Trophoblast cell (in vitro differentiated cells and primary cell): ENCODE measurements at regions not wholly inside any gene's neighbourhood (a gene's known extent, or its start where the extent isn't known, plus 50 kb on each side); places are given as distances from the start of the nearest gene placed in this dataset.

Source experiments
- DNase-seq, 2 donors: peaks; one replicate each; pipeline ENCODE4 v3.0.0-alpha.2; 2016
- H2AFZ ChIP-seq: 2 replicates; pipeline ENCODE4 v1.6.1; 2013; ENCODE audit warnings: low read length, moderate library complexity, mild to moderate bottlenecking; ENCODE audit not compliant: insufficient read depth, poor library complexity
- H2AK5ac ChIP-seq: 2 replicates; pipeline ENCODE4 v1.6.1; 2013; ENCODE audit warnings: mild to moderate bottlenecking, low read length
- H2BK120ac ChIP-seq: 2 replicates; pipeline ENCODE4 v1.6.1; 2013; ENCODE audit warnings: low read length, mild to moderate bottlenecking, moderate library complexity; ENCODE audit not compliant: insufficient read depth, poor library complexity
- H2BK12ac ChIP-seq: 2 replicates; pipeline ENCODE4 v1.6.1; 2013; ENCODE audit warnings: mild to moderate bottlenecking, low read length, moderate library complexity
- H2BK5ac ChIP-seq: 2 replicates; pipeline ENCODE4 v1.6.1; 2013; ENCODE audit warnings: low read length, low read depth, moderate library complexity, mild to moderate bottlenecking; ENCODE audit not compliant: poor library complexity
- H3K14ac ChIP-seq: 2 replicates; pipeline ENCODE4 v1.6.1; 2013; ENCODE audit warnings: mild to moderate bottlenecking, low read length
- H3K18ac ChIP-seq: 2 replicates; pipeline ENCODE4 v1.6.1; 2013; ENCODE audit warnings: mild to moderate bottlenecking, low read length
- H3K23ac ChIP-seq: 2 replicates; pipeline ENCODE4 v1.6.1; 2013; ENCODE audit warnings: low read length
- H3K27ac ChIP-seq: 2 replicates; pipeline ENCODE4 v1.5.1; 2013; ENCODE audit warnings: low read depth, mild to moderate bottlenecking, inconsistent platforms, low read length, moderate library complexity
- H3K27me3 ChIP-seq: 2 replicates; pipeline ENCODE4 v1.6.1; 2013; ENCODE audit warnings: inconsistent platforms, mild to moderate bottlenecking, low read length, moderate library complexity; ENCODE audit not compliant: insufficient read depth
- H3K36me3 ChIP-seq, 2 experiments: 1 replicate in 1 of 2; 2 replicates in 1 of 2; pipeline ENCODE4 v1.6.1; 2013; ENCODE audit warnings: low read length in 2 of 2, mild to moderate bottlenecking in 2 of 2, moderate library complexity in 1 of 2; ENCODE audit not compliant: insufficient read depth in 2 of 2, control insufficient read depth in 1 of 2
- H3K4ac ChIP-seq: 2 replicates; pipeline ENCODE4 v1.6.1; 2013; ENCODE audit warnings: low read depth, mild to moderate bottlenecking, low read length, moderate library complexity
- H3K4me1 ChIP-seq, 2 experiments: 1 replicate in 1 of 2; 2 replicates in 1 of 2; pipeline ENCODE4 v1.6.1; 2013; ENCODE audit warnings: low read length in 2 of 2, mild to moderate bottlenecking in 2 of 2, moderate library complexity in 1 of 2; ENCODE audit not compliant: insufficient read depth in 2 of 2, control insufficient read depth in 1 of 2
- H3K4me2 ChIP-seq: 2 replicates; pipeline ENCODE4 v1.6.1; 2013; ENCODE audit warnings: inconsistent platforms, mild to moderate bottlenecking, low read length, moderate library complexity
- H3K4me3 ChIP-seq: 2 replicates; pipeline ENCODE4 v1.5.1; 2013; ENCODE audit warnings: mild to moderate bottlenecking, low read depth, low read length, inconsistent platforms
- H3K79me1 ChIP-seq: one replicate; pipeline ENCODE4 v1.6.1; 2013; ENCODE audit warnings: low read length
- H3K79me2 ChIP-seq: 2 replicates; pipeline ENCODE4 v1.6.1; 2013; ENCODE audit warnings: low read length, mild to moderate bottlenecking; ENCODE audit not compliant: control insufficient read depth, insufficient read depth, poor library complexity
- H3K9ac ChIP-seq: 2 replicates; pipeline ENCODE4 v1.6.1; 2013; ENCODE audit warnings: mild to moderate bottlenecking, low read length
- H3K9me3 ChIP-seq: 2 replicates; pipeline ENCODE4 v1.6.1; 2013; ENCODE audit warnings: low read depth, mild to moderate bottlenecking, control low read depth, inconsistent platforms, low read length; ENCODE audit not compliant: insufficient read depth
- H4K12ac ChIP-seq: 2 replicates; pipeline ENCODE4 v1.6.1; 2013; ENCODE audit warnings: low read depth, mild to moderate bottlenecking, low read length, moderate library complexity
- H4K8ac ChIP-seq: 2 replicates; pipeline ENCODE4 v1.6.1; 2013; ENCODE audit warnings: low read depth, mild to moderate bottlenecking, low read length, moderate library complexity
- H4K91ac ChIP-seq: one replicate; pipeline ENCODE4 v1.6.1; 2013; ENCODE audit warnings: low read depth, mild to moderate bottlenecking, low read length, moderate library complexity
- whole genome bisulfite sequencing: extraction: QIAGEN DNeasy Blood & Tissue Kit; methylation state at CpG from one replicate; pipeline ENCODE4 v1.1.7; 2013; ENCODE audit warnings: missing lambda C conversion rate; ENCODE audit not compliant: insufficient read length, insufficient coverage; ENCODE audit errors: extremely low coverage; 5-methylcytosine and 5-hydroxymethylcytosine counted together

GRCh38 chr3:163561151-163561550 is 1517.1 kb downstream of the SI start:
- H4K12ac ChIP-seq = no peak overlapping the region
- H4K8ac ChIP-seq = no peak overlapping the region
- no peaks in the 10 kb centered on the region for H3K79me2 ChIP-seq
- no peaks in the 10 kb centered on the region for H3K9me3 ChIP-seq
- H3K36me3 ChIP-seq = no peaks in the 10 kb centered on the region
- H3K4me3 ChIP-seq = no peak overlapping the region
- H3K14ac ChIP-seq = no peak overlapping the region
- H2AK5ac ChIP-seq = no peak overlapping the region
- no peak overlapping the region for H3K23ac ChIP-seq
- H3K27me3 ChIP-seq = no peaks in the 10 kb centered on the region
- no peak overlapping the region for H2BK5ac ChIP-seq
- no peaks in the 10 kb centered on the region for H3K79me1 ChIP-seq
- H2AFZ ChIP-seq = no peak overlapping the region
- no peak overlapping the region for H2BK12ac ChIP-seq
- no peak for DNase-seq
- H3K4me1 ChIP-seq = no peaks in the 10 kb centered on the region
- H3K4ac ChIP-seq = no peak overlapping the region
- no peak overlapping the region for H3K18ac ChIP-seq
- H3K4me2 ChIP-seq = no peak overlapping the region
- no peak overlapping the region for H3K27ac ChIP-seq
- no CpG with 5 or more reads among the region's 4 CpGs for WGBS
- H3K9ac ChIP-seq = no peak overlapping the region
- no peak overlapping the region for H4K91ac ChIP-seq
- no peak overlapping the region for H2BK120ac ChIP-seq

GRCh38 chr3:163560459-163560858 is 1517.8 kb downstream of the SI start:
- Histone ChIP-seq H2AFZ (no peak overlapping the region), H2BK120ac (no peak overlapping the region), H3K79me2 (no peaks in the 10 kb centered on the region), H3K4me3 (no peak overlapping the region), H3K4me1 (no peaks in the 10 kb centered on the region), H3K36me3 (no peaks in the 10 kb centered on the region), H2BK5ac (no peak overlapping the region), H3K27me3 (no peaks in the 10 kb centered on the region), H3K23ac (no peak overlapping the region), H3K4ac (no peak overlapping the region), H3K9ac (no peak overlapping the region), H4K91ac (no peak overlapping the region), H3K27ac (no peak overlapping the region), H3K14ac (no peak overlapping the region), H3K79me1 (no peaks in the 10 kb centered on the region), H2BK12ac (no peak overlapping the region), H4K8ac (no peak overlapping the region), H3K18ac (no peak overlapping the region), H2AK5ac (no peak overlapping the region), H3K9me3 (no peaks in the 10 kb centered on the region), H4K12ac (no peak overlapping the region), H3K4me2 (no peak overlapping the region)
- no peak for DNase-seq
- WGBS = no CpG with 5 or more reads among the region's 2 CpGs

- no peak overlapping the region for H2AK5ac ChIP-seq
- DNase-seq = no peak
- H2BK120ac ChIP-seq = no peak overlapping the region
- no peak overlapping the region for H3K4me3 ChIP-seq
- H3K4ac ChIP-seq = no peak overlapping the region
- no peak overlapping the region for H3K18ac ChIP-seq
- no CpG with 5 or more reads among the region's 4 CpGs for WGBS
- H4K12ac ChIP-seq = no peak overlapping the region
- no peaks in the 10 kb centered on the region for H3K27me3 ChIP-seq
- H3K79me1 ChIP-seq = no peaks in the 10 kb centered on the region
- no peak overlapping the region for H3K9ac ChIP-seq
- H3K4me1 ChIP-seq = no peaks in the 10 kb centered on the region
- H3K27ac ChIP-seq = no peak overlapping the region
- no peaks in the 10 kb centered on the region for H3K79me2 ChIP-seq
- no peak overlapping the region for H3K4me2 ChIP-seq
- H3K23ac ChIP-seq = no peak overlapping the region
- no peak overlapping the region for H2BK12ac ChIP-seq
- no peak overlapping the region for H4K8ac ChIP-seq
- no peaks in the 10 kb centered on the region for H3K36me3 ChIP-seq
- no peak overlapping the region for H4K91ac ChIP-seq
- no peak overlapping the region for H2BK5ac ChIP-seq
- no peaks in the 10 kb centered on the region for H3K9me3 ChIP-seq
- no peak overlapping the region for H3K14ac ChIP-seq
- no peak overlapping the region for H2AFZ ChIP-seq
Measured at GRCh38 chr3:163556813-163557523, 1521.3 kb downstream of the SI start.

GRCh38 chr3:163555918-163556317 is 1522.4 kb downstream of the SI start:
- no peak overlapping the region for H4K91ac ChIP-seq
- no peaks in the 10 kb centered on the region for H3K79me1 ChIP-seq
- no peaks in the 10 kb centered on the region for H3K36me3 ChIP-seq
- H2BK12ac ChIP-seq = no peak overlapping the region
- no peak overlapping the region for H3K18ac ChIP-seq
- H2AK5ac ChIP-seq = no peak overlapping the region
- no peak overlapping the region for H4K8ac ChIP-seq
- no peak overlapping the region for H3K14ac ChIP-seq
- H3K4ac ChIP-seq = no peak overlapping the region
- no CpG with 5 or more reads among the region's 1 CpG for WGBS
- no peak overlapping the region for H2AFZ ChIP-seq
- no peak overlapping the region for H3K4me2 ChIP-seq
- H3K27ac ChIP-seq = no peak overlapping the region
- no peak overlapping the region for H3K9ac ChIP-seq
- no peak overlapping the region for H3K4me3 ChIP-seq
- H3K23ac ChIP-seq = no peak overlapping the region
- no peak for DNase-seq
- H2BK120ac ChIP-seq = no peak overlapping the region
- H3K79me2 ChIP-seq = no peaks in the 10 kb centered on the region
- H3K4me1 ChIP-seq = no peaks in the 10 kb centered on the region
- H2BK5ac ChIP-seq = no peak overlapping the region
- H3K9me3 ChIP-seq = no peaks in the 10 kb centered on the region
- H3K27me3 ChIP-seq = no peaks in the 10 kb centered on the region
- H4K12ac ChIP-seq = no peak overlapping the region
